Medulla oblongata (tissue), 1 donor: ENCODE measurements at regions not wholly inside any gene's neighbourhood (a gene's known extent, or its start where the extent isn't known, plus 50 kb on each side); places are given as distances from the start of the nearest gene placed in this dataset.

Experiments
- DNase-seq: peaks from one replicate; pipeline ENCODE4 v3.0.0-alpha.2; 2015; ENCODE audit errors: extremely low spot score

GRCh38 chr3:141669434-141669833, 68.7 kb upstream of the RNF7 start:
- DNase-seq = no peak

DNA sequence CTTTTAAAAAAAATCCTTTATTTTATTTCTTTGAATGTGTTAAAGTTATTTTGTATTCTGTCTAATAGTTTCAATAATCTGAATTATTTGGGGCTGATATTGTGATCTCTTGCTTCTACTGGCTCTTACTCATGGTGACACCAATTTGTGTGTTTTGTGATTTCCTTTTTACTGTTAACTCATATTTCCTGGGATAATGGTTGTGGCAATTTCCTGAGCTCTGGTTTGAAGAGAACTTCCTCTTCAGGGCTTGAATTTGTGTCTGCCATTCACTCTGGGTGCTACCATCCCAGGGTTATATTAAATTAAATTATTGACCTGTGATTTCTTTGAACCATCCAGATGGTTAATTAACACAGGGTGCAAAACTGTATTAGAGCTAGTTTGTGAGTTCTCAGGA, 60.4 kb upstream of the RNF7 start:
- DNase-seq = no peak

- DNase-seq = no peak
These were observed 57.3 kb upstream of the RNF7 start for GRCh38 chr3:141680620-141681389.

GRCh38 chr3:141681390-141681780, 56.7 kb upstream of the RNF7 start:
- no peak for DNase-seq

DNA sequence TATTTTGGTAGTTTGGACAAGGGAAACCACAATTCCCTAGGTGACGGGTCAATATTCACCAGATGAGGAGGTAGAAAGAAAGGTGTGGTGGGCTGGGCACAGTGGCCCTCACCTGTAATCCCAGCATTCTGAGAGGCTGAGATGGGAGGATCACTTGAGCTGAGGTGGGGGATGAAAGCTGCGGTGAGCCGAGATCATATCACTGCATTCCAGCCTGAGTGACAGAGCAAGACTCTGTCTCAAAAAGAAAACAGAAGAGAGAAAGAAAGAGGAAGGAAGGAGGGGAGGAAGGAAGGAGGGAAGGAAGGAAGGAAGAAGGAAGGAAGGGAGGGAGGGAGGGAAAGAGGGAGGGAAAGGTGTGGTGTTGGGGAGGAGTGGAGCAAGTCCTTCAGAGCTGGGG, 56.1 kb upstream of the RNF7 start:
- DNase-seq = no peak

DNA sequence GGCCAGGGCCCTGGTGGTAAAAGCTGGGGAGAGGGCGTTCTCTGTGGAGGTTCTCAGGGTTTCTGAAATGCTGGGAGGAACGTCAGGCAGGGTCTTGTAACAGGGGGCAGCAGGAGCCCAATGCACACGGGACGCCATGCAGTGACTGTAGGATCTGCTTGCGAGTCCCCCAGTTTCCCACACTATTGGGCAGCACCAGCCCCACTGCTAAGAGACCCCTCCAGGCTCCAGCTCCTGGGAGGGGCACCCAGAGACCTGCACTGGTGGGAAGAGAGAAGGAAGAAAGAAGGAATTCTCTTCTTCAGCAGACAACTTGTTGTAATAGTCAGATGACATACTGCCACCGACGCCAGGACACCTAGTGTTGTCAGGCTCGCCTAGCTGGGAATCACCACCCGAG, 55.2 kb upstream of the RNF7 start:
- DNase-seq = no peak

DNA sequence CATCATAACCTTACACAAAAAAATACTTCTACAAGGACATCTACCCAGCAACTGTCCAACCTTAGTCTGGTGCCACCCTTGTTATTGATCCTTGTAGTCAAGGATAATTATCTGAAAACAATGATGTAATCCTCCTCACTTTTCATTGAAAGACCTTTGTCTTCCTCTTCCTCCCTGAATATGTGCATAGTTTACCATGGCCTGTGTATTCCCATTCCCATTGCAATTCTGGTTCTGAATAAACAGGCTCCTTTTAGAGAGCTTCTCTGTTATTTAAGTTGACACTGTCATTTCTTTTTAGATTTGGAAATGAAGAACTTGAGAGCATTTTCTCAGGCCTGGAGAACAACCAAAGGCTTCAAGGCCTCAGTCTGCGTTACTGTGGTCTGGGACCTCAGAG, 53.3 kb upstream of the RNF7 start:
- no peak for DNase-seq

DNA sequence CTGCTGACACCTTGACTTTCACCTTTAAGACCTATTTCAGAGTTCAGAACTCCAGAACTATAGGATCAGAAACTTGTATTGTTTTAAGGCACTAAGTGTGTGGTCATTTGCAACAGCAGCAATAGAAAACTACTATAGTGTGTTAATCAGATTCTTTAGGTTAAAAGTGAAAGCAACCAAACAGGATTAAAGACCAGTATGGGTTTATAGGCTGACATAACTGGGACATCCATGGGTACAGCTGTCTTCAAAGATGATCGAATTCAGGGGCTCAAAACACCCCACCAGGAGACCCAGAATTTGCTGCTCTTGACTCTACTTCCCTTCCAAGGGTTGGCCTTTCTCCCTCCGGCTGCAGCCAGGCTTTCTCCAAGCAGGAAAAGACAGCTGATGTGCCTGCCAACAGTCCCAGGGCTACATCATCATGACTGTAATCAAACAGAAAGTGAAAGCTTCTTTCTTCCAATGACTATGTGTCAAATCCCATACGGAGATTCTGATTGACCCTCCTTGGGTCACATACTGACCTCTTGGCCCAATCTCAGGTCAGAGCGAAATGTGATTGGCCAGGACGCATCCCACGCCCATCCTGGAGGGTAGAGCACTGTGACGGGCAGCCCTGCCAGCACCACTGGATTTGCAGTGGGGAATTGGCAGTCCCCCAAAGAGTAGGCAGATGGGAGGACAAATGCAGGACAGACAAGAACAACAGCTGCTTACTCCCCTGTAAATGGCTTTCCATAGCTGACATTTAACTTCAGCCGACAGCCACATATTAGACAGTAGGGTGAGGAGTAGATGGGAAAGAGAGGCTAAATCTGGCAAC, 51.4 kb upstream of the RNF7 start:
- DNase-seq = peak; percentile 83
